H9 (cell line): ENCODE measurements at regions not wholly inside any gene's neighbourhood (a gene's known extent, or its start where the extent isn't known, plus 50 kb on each side); places are given as distances from the start of the nearest gene placed in this dataset.

Source experiments
- DNase-seq: peaks from one replicate; pipeline ENCODE4 v3.0.0-alpha.2; 2017
- H2AFZ ChIP-seq: one replicate; pipeline ENCODE4 v1.6.1; 2013; ENCODE audit warnings: mild to moderate bottlenecking, low read length, control low read depth, moderate library complexity
- H2AK5ac ChIP-seq: 2 replicates; pipeline ENCODE4 v1.6.1; 2013; ENCODE audit warnings: low read length, control low read depth, mixed read lengths; ENCODE audit not compliant: insufficient read length
- H2BK120ac ChIP-seq: one replicate; pipeline ENCODE4 v1.6.1; 2013; ENCODE audit warnings: low read depth, mild to moderate bottlenecking, low read length, control low read depth, inconsistent platforms; ENCODE audit not compliant: poor library complexity, severe bottlenecking
- H2BK12ac ChIP-seq: 2 replicates; pipeline ENCODE4 v1.6.1; 2013; ENCODE audit warnings: low read length, control low read depth, mixed read lengths, low read depth; ENCODE audit not compliant: insufficient read length
- H2BK15ac ChIP-seq: 2 replicates; pipeline ENCODE4 v1.6.1; 2013; ENCODE audit warnings: low read depth, low read length, control low read depth
- H2BK20ac ChIP-seq: one replicate; pipeline ENCODE4 v1.6.1; 2013; ENCODE audit warnings: low read depth, mild to moderate bottlenecking, low read length, control low read depth, inconsistent platforms; ENCODE audit not compliant: poor library complexity, severe bottlenecking
- H2BK5ac ChIP-seq: 2 replicates; pipeline ENCODE4 v1.6.1; 2013; ENCODE audit warnings: low read length, control low read depth, mixed read lengths; ENCODE audit not compliant: insufficient read length
- H3K14ac ChIP-seq: 2 replicates; pipeline ENCODE4 v1.6.1; 2013; ENCODE audit warnings: low read length, control low read depth; ENCODE audit not compliant: insufficient read depth
- H3K18ac ChIP-seq: 2 replicates; pipeline ENCODE4 v1.6.1; 2013; ENCODE audit warnings: low read depth, mild to moderate bottlenecking, mixed read lengths, low read length, control low read depth; ENCODE audit not compliant: insufficient read length
- H3K23ac ChIP-seq: 2 replicates; pipeline ENCODE4 v1.6.1; 2013; ENCODE audit warnings: low read length, control low read depth, mixed read lengths, low read depth; ENCODE audit not compliant: insufficient read length
- H3K23me2 ChIP-seq: 2 replicates; pipeline ENCODE4 v1.6.1; 2013; ENCODE audit warnings: low read depth, mild to moderate bottlenecking, mixed read lengths, low read length, control low read depth; ENCODE audit not compliant: insufficient read length, poor library complexity, severe bottlenecking
- H3K27ac ChIP-seq: 2 replicates; pipeline ENCODE4 v1.5.1; 2013; ENCODE audit warnings: low read length, control low read depth, mixed read lengths, low read depth; ENCODE audit not compliant: insufficient read length
- H3K27me3 ChIP-seq: 2 replicates; pipeline ENCODE4 v1.6.1; 2013; ENCODE audit warnings: low read length, control low read depth, inconsistent platforms; ENCODE audit not compliant: insufficient read depth
- H3K4ac ChIP-seq: 2 replicates; pipeline ENCODE4 v1.6.1; 2013; ENCODE audit warnings: low read depth, mild to moderate bottlenecking, control low read depth, inconsistent platforms, low read length, moderate library complexity
- H3K4me1 ChIP-seq: 2 replicates; pipeline ENCODE4 v1.6.1; 2013; ENCODE audit warnings: low read length, control low read depth, inconsistent platforms; ENCODE audit not compliant: insufficient read depth
- H3K4me2 ChIP-seq: 2 replicates; pipeline ENCODE4 v1.6.1; 2013; ENCODE audit warnings: low read length, control low read depth, mixed read lengths; ENCODE audit not compliant: insufficient read length, insufficient read depth
- H3K56ac ChIP-seq: 2 replicates; pipeline ENCODE4 v1.6.1; 2013; ENCODE audit warnings: low read depth, mild to moderate bottlenecking, mixed read lengths, low read length, control low read depth; ENCODE audit not compliant: insufficient read length
- H3K79me1 ChIP-seq: 2 replicates; pipeline ENCODE4 v1.6.1; 2013; ENCODE audit warnings: low read depth, mild to moderate bottlenecking, moderate library complexity, low read length, control low read depth, inconsistent platforms; ENCODE audit not compliant: insufficient read depth, poor library complexity, severe bottlenecking
- H3K79me2 ChIP-seq: 2 replicates; pipeline ENCODE4 v1.6.1; 2013; ENCODE audit warnings: low read length, control low read depth, inconsistent platforms; ENCODE audit not compliant: insufficient read depth
- H3K9ac ChIP-seq: 2 replicates; pipeline ENCODE4 v1.6.1; 2013; ENCODE audit warnings: low read length, control low read depth, mixed read lengths; ENCODE audit not compliant: insufficient read length; ENCODE audit errors: extremely low read depth
- H3K9me3 ChIP-seq: one replicate; pipeline ENCODE4 v1.6.1; 2013; ENCODE audit warnings: low read depth, low read length, inconsistent platforms; ENCODE audit not compliant: control insufficient read depth
- H3T11ph ChIP-seq: one replicate; pipeline ENCODE4 v1.6.1; 2013; ENCODE audit warnings: mild to moderate bottlenecking, low read length, control low read depth, inconsistent platforms
- H4K20me1 ChIP-seq: one replicate; pipeline ENCODE4 v1.6.1; 2013; ENCODE audit not compliant: control insufficient read depth, insufficient read length, insufficient read depth
- H4K5ac ChIP-seq: 2 replicates; pipeline ENCODE4 v1.6.1; 2013; ENCODE audit warnings: low read depth, mild to moderate bottlenecking, mixed read lengths, low read length, control low read depth; ENCODE audit not compliant: insufficient read length
- H4K8ac ChIP-seq: replicated peaks from 2 replicates; pipeline ENCODE4 v1.6.1; 2013; ENCODE audit warnings: low read length, control low read depth, mixed read lengths, low read depth; ENCODE audit not compliant: insufficient read length
- H4K91ac ChIP-seq: 2 replicates; pipeline ENCODE4 v1.6.1; 2013; ENCODE audit warnings: low read depth, mild to moderate bottlenecking, moderate library complexity, mixed read lengths, low read length, control low read depth; ENCODE audit not compliant: insufficient read length
- H3K27ac Mint-ChIP-seq, 3 experiments: 2 replicates in 2 of 3; 3 replicates in 1 of 3; pipeline ENCODE4 v1.8.0; 2020 to 2021; ENCODE audit warnings: mixed read lengths in 3 of 3, mild to moderate bottlenecking in 1 of 3, moderate library complexity in 1 of 3
- H3K27me3 Mint-ChIP-seq: 2 replicates; pipeline ENCODE4 v1.8.0; 2021; ENCODE audit warnings: low read depth, mild to moderate bottlenecking, moderate library complexity, mixed read lengths
- H3K36me3 Mint-ChIP-seq, 3 experiments: 2 replicates in 2 of 3; 3 replicates in 1 of 3; pipeline ENCODE4 v1.8.0; 2020 to 2021; ENCODE audit warnings: low read depth in 3 of 3, mixed read lengths in 3 of 3; ENCODE audit not compliant: insufficient read depth in 1 of 3
- H3K4me1 Mint-ChIP-seq, 2 experiments: 2 replicates each; pipeline ENCODE4 v1.8.0; 2020; ENCODE audit warnings: mixed read lengths in 2 of 2
- H3K4me3 Mint-ChIP-seq, 2 experiments: 2 replicates in 1 of 2; 3 replicates in 1 of 2; pipeline ENCODE4 v1.8.0; 2020 to 2021; ENCODE audit warnings: mild to moderate bottlenecking in 2 of 2, mixed read lengths in 2 of 2, moderate library complexity in 1 of 2
- H3K9me3 Mint-ChIP-seq, 2 experiments: 2 replicates in 1 of 2; 3 replicates in 1 of 2; pipeline ENCODE4 v1.8.0; 2020; ENCODE audit warnings: mild to moderate bottlenecking in 2 of 2, mixed read lengths in 2 of 2, moderate library complexity in 1 of 2
- WGBS: extraction: QIAGEN DNeasy Blood & Tissue Kit; methylation state at CpG from one replicate; pipeline ENCODE4 v1.1.7; 2013; ENCODE audit warnings: missing lambda C conversion rate, low lambda C conversion rate, mixed read lengths; ENCODE audit not compliant: insufficient read length; ENCODE audit errors: extremely low coverage; 5-methylcytosine and 5-hydroxymethylcytosine counted together
- TF ChIP-seq, protein P1 (sequence below): fragments of 200-600 bp; sonication (generic); conservative IDR thresholded peaks from 3 replicates; pipeline ENCODE4 v1.8.0; 2021; ENCODE audit warnings: antibody characterized with exemption, mild to moderate bottlenecking

- no peak overlapping the region for H3K27ac ChIP-seq
- Mint-ChIP-seq H3K27ac (no peak overlapping the region), H3K4me1 (peaks cover 34% of the 10 kb centered on the region in 2 experiments), H3K4me3 (no peak overlapping the region), H3K36me3 (no peaks in the 10 kb centered on the region; a peak in 1 of 7 replicates), H3K9me3 (no peaks in the 10 kb centered on the region), H3K27me3 (no peaks in the 10 kb centered on the region)
- no peak overlapping the region for H3K23ac ChIP-seq
- no peak overlapping the region for H3K9ac ChIP-seq
- no peaks in the 10 kb centered on the region for H3K79me2 ChIP-seq
- no peaks in the 10 kb centered on the region for H3K4me1 ChIP-seq
- H2BK15ac ChIP-seq: no peak overlapping the region
- H4K8ac ChIP-seq: no peak overlapping the region
- no peak overlapping the region for H3K4me2 ChIP-seq
- H2BK120ac ChIP-seq: no peak overlapping the region
- H3K79me1 ChIP-seq: no peaks in the 10 kb centered on the region
- no peak overlapping the region for H4K91ac ChIP-seq
- H2BK12ac ChIP-seq: no peak overlapping the region
- no peaks in the 10 kb centered on the region for H4K20me1 ChIP-seq
- no peak overlapping the region for H3K18ac ChIP-seq
- no CpG with 5 or more reads among the region's 4 CpGs for WGBS
- H2AK5ac ChIP-seq: no peak overlapping the region
- H3K4ac ChIP-seq: no peak overlapping the region
- H2AFZ ChIP-seq: no peak overlapping the region
- no peaks in the 10 kb centered on the region for H3K9me3 ChIP-seq
- H3K14ac ChIP-seq: no peak overlapping the region
- no peak overlapping the region for H2BK20ac ChIP-seq
- DNase-seq: no peak
- TF ChIP-seq, protein P1, sequence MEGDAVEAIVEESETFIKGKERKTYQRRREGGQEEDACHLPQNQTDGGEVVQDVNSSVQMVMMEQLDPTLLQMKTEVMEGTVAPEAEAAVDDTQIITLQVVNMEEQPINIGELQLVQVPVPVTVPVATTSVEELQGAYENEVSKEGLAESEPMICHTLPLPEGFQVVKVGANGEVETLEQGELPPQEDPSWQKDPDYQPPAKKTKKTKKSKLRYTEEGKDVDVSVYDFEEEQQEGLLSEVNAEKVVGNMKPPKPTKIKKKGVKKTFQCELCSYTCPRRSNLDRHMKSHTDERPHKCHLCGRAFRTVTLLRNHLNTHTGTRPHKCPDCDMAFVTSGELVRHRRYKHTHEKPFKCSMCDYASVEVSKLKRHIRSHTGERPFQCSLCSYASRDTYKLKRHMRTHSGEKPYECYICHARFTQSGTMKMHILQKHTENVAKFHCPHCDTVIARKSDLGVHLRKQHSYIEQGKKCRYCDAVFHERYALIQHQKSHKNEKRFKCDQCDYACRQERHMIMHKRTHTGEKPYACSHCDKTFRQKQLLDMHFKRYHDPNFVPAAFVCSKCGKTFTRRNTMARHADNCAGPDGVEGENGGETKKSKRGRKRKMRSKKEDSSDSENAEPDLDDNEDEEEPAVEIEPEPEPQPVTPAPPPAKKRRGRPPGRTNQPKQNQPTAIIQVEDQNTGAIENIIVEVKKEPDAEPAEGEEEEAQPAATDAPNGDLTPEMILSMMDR: no peak
- H3K23me2 ChIP-seq: no peaks in the 10 kb centered on the region
- H4K5ac ChIP-seq: no peak overlapping the region
- no peak overlapping the region for H3K56ac ChIP-seq
- H3T11ph ChIP-seq: no peak overlapping the region
- H2BK5ac ChIP-seq: no peak overlapping the region
- no peaks in the 10 kb centered on the region for H3K27me3 ChIP-seq
These were observed 180.1 kb upstream of the ELL2 start for GRCh38 chr5:96141749-96142148.
